HG03442 (cell line): ENCODE measurements at regions not wholly inside any gene's neighbourhood (a gene's known extent, or its start where the extent isn't known, plus 50 kb on each side); places are given as distances from the start of the nearest gene placed in this dataset.
"Not testable (repeated sequence)": the region's sequence is repeated elsewhere in the genome, so short reads cannot be mapped to it uniquely, and the experiment has no call there.

Experiments
- ATAC-seq: cut with Tn5 transposase; IDR thresholded peaks from one replicate; pipeline ENCODE4 v1.9.1; 2021; ENCODE audit warnings: mild to moderate bottlenecking, moderate library complexity; ENCODE audit not compliant: unreplicated experiment

DNA sequence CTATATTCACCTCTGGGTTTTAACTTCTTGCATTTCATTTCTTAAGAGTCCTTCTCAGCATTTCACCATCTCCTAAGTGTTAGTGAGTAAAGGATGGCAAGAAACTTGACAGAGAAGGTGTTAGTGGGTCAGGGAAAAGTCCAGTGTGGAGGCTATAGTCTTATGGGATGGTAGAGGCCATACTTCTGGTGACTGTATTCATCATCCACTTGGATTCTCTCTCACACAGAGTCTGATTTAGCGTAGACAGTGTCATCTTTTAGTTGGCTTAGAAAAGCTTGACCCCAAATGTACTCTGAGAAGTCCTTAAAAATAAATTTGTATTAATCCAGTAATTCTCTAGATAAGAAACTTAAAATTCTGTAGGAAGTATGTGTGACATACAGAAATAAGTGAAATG is 232.4 kb upstream of the FBXO33 start:
- ATAC-seq, result no peak

DNA sequence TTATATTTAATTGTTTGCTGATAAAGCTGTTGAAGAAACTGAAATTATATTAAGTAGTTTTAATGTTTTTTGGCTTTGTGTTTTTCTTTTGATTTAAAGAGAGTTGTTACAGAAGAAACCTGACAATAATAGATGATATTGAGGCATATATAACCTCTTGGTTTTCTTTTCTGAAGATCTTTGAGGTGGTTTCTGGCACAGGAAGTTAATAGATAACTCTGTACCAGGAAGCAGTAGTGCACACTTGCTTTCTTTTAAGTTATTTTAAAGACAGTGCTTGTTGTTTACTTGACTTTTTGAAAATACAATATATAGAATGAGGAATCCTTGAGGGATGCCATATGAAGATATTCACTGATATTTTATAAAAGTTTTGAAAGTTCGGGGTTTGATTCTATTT is 209.0 kb upstream of the FBXO33 start:
- no peak for ATAC-seq

DNA sequence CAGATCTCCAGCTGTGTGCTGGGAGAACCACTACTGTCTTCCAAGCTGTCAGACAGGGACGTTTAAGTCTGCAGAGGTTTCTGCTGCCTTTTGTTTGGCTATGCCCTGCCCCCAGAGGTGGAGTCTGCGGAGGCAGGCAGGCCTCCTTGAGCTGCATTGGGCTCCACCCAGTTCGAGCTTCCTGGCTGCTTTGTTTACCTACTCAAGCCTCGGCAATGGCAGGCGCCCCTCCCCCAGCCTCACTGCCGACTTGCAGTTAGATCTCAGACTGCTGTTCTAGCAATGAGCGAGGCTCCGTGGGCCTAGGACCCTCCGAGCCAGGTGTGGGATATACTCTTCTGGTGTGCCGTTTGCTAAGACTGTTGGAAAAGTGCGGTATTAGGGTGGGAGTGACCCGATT is 206.8 kb upstream of the FBXO33 start:
- not testable (repeated sequence) for ATAC-seq

DNA sequence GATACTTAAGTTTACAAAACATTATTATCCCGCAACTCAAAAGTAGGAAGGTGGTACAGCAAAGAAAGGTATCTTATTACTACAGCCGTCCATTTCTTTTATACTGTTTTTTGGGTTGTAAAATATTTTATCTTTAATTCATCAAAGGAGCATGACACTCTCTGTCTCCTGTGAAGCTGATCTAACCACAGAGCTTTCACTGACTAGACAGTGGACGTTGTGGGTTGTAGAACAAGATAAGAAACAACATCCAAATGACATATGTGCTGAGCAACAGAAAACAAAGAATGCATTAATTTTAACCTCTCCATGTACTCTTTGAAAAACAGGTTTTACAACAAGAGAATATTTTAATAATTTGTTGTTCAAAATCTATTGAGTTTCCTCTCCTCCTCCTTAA is 195.9 kb upstream of the FBXO33 start:
- ATAC-seq, result no peak

DNA sequence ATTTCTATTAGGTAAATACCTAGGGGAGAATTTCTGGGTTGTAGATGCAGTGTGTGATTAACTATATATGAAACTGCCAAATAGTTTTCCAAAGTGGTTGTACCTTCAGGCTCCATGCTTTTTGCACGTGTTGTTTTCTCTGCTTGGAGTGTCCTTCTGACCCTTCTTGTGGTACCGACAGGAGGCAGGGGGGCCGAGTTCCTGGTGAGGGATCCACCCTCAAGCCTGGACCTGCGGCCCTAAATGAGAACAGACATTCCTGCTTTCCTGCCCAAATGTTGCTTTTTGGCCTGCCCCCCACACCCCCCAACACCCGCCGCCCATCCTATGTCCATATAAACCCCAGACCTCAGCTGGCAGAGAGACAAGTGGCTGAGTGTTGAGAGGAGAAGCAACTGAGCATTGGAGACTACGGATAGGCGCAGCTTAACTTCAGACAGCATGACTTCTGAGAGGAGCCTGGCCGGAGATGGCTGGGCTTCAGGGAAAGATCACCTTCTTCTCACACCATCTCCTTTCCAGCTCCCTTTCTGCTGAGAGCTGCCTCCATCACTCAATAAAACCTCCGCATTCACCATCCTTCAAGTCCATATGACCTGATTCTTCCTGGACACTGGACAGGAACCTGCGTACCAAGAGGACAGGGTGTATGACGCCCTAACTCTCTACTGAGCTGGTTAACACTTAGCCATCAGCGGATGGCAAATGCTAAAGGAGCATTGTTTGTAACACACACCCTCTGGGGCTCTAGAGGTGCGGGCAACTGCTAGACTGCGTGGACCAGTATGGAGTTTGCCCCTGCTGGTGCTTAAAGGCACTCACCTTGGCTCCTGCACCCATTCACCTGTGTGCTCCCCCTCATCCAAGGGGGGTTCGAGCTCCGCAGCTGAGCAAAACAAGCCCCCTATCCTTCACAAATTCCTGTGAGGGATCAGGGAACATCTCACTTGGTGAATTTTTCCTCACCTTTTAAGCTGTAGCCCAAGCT is 194.7 kb upstream of the FBXO33 start:
- no peak for ATAC-seq

DNA sequence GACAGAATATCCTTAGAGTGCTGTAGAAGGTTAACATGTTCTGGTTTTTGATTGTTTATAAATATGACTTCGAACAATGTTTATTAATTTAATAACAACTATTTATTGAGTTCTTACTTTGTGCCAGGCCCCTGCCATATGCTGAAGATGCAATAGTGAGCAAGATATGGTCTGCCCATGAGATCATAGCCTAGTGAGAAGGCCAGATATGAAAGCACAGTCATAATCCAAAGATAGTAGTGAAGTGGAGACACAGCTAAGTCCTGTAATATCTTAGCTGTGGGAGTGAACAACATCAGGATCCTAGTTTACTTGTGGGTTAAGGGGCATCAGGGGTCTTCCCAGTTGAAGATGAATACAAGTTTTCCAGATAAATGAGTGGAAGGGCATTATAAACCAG is 189.4 kb upstream of the FBXO33 start:
- ATAC-seq, result no peak

DNA sequence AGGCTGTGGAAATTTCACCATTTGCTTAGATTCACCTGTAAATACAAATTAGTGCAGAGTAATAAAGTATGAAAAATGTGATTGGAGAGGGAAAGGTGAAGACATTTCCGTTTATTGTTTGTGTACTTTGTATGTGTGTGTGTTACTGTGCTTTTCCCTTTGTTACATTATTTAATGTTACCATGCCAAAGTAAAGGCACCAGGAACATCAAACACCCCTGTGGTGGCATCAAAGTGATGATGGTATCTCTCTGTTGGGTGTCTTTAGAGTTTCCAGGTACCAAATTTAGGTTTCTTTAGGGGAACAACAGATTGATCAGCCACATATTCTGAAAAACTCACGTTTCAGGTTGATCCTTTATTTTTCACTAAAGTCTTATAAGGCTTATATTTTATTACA is 189.0 kb upstream of the FBXO33 start:
- no peak for ATAC-seq

DNA sequence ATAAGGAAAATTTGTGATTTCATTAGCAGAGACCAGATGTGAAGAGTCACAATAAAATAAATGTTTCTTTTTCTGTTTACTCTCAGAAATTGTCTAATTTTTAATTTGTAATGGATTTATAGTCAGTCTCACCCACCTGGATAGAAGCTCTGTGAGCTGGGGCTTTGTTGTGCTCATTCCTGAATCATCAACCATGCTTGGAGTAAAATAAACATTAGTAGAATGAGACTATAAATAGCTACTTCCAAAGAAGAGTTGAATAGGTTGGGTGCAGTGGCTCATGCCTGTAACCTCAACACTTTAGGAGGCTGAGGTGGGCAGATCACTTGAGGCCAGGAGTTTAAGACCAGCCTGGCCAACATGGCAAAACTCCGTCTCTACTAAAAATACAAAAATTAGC is 185.3 kb upstream of the FBXO33 start:
- no peak for ATAC-seq

DNA sequence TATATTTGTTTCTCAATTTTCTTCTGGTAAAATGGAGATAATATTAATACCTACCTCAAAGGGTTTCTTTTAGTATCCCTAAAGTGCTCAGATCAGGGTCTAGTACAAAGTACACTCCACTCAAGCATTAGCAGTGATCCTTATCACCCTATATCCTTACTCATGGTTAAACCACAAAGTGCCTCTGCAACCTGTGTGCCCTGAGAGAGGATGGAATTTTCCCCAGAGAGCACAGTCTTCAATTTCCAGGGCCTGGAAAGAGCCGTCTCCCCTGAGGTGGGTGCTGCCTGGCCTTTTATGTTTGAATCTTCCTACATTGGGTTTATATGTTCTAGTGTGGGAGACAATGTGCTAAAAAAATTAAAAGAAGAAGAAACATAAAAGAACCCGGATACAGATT is 183.1 kb upstream of the FBXO33 start:
- no peak for ATAC-seq

DNA sequence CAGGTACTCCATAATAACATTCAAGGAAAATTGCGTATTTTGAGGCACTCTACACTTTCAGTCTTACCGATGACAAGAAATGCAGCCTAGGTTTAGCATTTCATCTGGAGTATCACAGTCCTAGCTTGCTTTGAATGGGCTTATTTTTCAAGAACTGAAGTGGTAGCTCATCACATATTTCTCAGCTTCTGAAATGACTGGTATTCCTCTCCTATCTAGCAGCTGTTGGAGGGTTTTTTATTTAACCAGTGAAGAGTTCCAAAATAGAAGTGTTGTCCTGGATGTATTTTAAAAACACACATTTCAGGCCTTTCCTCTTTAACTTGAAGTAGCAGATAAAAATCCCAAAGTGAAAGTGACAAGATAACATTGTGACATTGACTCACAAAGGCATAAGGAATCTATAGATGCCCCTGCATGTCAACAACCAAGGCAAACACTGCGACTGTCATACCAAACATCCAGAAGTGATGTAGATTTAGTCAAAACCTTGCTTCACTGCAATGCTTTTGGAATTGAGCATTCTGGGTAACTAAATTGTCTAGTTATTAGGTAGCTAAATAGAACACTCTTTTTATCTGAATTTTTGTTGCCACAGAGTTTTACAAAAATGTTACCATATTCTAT is 182.2 kb upstream of the FBXO33 start:
- no peak for ATAC-seq

DNA sequence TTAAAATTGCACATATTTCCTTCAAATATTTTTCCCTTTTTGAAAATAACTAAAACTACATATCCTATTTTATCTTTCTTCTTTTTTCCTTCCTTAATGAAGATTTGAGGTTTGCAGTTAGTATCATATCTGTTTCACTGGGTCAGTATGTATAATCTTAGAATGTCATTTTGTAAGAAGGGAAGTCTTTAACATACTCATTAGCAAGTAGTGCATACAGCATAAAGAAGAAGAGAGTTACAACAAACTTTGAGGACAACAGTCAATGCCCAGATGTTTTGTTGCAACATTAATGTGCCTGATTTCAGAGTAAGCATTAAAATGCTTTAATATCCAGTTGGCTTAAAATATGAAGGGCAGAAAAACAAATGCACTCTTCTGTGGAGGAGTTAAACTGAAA is 176.9 kb upstream of the FBXO33 start:
- no peak for ATAC-seq

DNA sequence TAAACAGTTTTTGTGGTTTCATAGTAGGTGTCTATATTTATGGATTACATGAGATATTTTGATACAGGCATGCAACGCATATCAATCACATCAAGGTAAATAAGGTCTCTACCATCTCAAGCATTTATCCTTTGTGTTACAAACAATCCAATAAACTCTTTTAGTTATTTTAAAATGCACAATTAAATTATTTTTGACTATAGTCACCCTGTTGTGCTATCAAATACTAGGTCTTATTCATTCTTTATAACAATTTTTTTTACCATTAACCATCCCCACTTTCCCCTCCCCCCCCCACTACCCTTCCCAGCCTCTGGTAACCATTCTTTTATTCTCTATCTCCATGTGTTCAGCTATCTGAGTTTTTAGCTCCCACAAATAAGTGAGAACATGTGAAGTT is 175.7 kb upstream of the FBXO33 start:
- ATAC-seq, result no peak

DNA sequence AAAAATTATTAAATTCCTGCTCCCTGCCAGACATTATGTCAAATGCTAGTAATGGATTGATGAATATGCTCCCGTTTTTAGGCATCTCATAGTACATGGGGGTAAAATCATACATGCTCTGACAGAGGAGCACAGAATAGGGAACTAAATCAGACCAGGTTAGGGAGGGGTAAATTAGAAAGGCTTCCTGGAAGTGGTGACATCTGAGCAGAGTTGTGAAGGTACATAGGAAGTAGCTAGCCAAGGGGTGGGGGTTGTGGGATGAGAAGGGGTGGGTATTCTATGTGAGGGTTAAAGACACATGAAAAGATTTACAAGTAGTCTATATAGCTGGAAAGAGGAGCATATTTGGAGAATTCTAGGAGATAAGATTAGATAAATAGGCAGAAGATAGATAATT is 171.7 kb upstream of the FBXO33 start:
- no peak for ATAC-seq

DNA sequence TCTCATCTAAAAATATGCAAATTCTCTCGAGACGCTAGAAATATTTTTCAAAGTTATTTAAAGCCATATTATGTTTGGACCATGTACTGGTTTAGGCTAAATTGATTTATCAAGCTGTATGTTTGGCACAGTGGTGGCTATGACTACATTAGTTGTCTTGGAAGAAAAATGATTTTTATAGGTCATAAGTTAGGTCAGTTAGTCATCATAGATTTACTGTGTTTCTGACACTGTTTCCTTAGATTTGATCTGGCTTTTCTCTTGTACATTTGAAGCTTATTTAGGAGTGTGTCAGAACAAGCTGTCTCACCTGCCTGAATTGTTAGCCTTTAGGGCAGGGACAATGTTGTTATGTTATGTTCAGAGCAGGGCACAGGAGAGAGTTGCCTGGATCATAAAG is 161.1 kb upstream of the FBXO33 start:
- no peak for ATAC-seq

DNA sequence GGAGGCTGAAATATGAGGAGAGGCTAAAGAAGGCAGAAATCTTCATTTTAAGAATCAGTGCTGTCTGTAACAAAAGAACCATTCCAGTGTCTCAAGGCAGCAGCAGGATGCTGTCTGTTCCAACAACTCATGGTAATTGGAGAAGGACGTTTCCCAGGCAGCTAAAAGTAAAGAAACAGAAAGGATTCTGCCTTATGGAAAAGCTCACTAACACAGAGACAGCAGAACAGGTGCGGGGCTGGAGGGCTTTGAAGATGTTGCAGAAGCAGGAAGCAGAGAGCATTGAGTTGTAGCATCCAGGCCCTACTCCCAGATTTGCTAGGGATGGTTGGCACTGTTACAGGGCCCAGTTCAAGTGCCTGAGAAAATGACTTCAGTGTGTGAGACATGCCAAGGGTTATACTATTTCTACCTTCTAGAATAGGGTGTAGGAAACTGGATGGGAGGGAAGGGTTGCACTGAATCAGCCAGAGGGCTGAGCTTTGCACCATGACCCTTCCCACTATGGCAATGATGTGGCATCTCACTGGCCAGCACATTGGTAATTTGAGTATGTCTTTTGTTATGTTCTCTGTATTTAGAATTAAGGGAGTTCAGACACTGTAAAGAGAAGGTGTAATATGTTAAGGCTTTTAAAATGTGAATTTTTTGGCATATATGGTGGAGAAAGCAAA is 160.0 kb upstream of the FBXO33 start:
- no peak for ATAC-seq

DNA sequence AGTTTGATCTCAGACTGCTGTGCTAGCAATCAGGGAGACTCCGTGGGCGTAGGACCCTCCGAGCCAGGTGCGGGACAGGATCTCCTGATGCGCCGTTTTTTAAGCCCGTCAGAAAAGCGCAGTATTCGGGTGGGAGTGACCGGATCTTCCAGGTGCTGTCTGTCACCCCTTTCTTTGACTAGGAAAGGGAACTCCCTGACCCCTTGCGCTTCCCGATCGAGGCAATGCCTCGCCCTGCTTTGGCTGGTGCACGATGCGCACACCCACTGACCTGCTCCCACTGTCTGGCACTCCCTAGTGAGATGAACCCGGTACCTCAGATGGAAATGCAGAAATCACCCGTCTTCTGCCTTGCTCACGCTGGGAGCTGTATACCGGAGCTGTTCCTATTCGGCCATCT is 157.6 kb upstream of the FBXO33 start:
- not testable (repeated sequence) for ATAC-seq

DNA sequence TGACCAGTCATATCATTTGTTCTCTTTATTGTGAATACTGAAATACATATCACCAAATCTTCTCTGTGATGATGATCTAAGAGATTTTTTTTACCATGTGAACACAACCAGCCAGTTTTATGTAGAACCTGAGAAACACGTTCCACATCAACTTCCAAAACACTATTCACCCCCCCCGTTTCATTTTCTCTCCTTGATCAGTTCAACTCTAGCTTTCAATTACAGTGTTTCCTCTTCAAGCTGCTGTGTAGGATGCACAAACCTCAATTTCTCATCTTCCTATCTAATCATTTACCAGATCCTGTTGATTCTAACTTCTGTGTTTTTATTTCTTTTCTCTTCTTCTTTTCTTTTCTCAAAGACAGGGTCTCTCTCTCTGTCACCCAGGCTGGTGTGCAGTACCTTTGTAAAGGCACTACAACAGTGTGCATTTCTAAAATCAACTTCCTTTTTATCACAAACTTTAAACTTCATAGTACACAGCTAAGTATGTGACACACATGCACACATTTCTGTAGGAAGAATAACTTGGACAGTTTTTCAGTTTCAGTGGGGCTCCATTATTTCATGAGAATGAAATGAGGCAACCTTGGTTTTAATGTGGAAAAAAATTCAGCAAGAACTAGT is 149.9 kb upstream of the FBXO33 start:
- ATAC-seq, result no peak

DNA sequence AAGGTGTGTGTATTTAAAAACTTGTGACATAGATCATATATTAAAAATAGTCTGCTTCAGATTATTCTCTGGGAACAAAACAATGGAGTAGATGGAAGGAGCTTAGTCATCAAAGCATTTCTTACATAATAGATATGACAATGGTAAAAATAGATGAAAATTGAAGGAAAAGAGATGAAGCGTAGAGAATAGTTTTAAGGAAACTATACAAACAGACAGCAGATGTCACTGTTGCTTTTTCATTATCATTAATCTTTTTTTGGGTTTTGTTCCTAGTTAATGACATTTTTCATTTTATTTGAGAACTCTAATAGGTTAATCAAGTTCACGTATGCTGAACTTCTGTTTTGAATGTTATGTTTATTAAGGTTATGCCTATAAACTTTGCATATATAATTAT is 149.2 kb upstream of the FBXO33 start:
- ATAC-seq, result no peak

DNA sequence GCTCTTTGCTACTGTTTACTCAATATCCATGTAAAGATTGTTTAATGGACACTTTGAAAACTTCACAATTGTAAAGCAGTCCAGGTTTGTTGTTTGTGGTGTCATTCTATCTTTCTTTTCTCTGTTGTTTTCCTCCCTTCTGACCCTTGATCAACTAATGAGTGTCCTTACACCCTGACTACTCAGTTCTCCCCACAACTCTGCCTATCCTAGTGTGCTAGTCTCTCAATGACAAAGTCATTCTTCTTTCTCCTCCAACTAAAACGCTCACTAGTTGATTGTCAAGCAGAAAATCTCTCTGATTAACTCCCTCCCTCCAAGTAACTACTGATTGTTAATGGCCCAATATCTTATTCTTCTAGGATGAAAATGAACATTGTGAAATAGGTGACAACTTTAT is 148.5 kb upstream of the FBXO33 start:
- no peak for ATAC-seq

DNA sequence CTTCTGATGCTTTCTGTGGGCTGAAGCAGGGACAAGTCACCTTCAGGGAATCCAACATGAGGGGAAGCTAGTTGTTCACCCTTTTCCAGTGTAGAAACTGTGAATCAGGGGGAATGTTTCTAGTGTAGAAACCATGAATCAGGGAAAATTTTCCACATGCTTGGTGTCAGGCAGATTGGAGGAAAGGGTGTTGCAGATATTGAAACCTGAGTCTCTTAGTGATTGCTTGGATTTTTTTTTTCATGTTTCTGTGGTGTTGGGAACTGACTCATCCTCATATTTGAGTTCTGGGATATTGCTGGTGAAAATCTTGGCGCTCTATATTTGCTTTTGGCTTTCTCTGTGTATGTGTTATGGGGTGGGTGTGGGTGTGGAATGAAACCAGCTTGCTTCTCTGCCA is 144.5 kb upstream of the FBXO33 start:
- no peak for ATAC-seq

DNA sequence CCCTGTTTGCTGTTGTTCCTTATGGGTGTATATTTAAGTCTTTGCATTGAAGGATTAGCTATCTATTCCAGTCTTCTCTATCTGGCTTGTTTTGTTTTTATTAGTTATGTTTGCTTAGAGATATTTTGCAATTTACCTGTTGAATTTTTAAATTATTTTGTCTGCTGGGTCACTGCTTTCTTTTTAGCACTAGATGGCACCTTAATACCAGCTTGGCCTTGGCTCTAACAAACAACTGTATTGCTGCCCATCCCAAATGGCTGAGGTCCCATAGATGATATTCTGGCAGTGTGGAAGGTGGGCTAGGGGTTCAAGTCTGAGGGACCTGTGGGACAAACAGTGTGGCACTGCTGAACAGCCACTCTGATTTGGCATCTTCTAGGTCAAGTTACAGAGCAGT is 144.0 kb upstream of the FBXO33 start:
- ATAC-seq, result no peak
